ENCODE measurements at regions not wholly inside any gene's neighbourhood (a gene's known extent, or its start where the extent isn't known, plus 50 kb on each side); places are given as distances from the start of the nearest gene placed in this dataset.

GRCh38 chr3:34957677-34958076 lies 681.6 kb upstream of the ARPP21 start:
- intact Hi-C loops (cut with micrococcal nuclease): no loop called here
- DNase-seq (ENCODE audit: low spot score): no peak
- peaks cover 4% of the 10 kb centered on the region for H3K4me1 Mint-ChIP-seq (ENCODE audit: low read depth)
- no peaks in the 10 kb centered on the region for H3K36me3 Mint-ChIP-seq (ENCODE audit: low read depth)
- H3K27ac Mint-ChIP-seq: no peak overlapping the region
- no peaks in the 10 kb centered on the region for H3K27me3 Mint-ChIP-seq (ENCODE audit: low read depth)
- no peaks in the 10 kb centered on the region for H3K9me3 Mint-ChIP-seq
- H3K4me3 Mint-ChIP-seq (ENCODE audit: low read depth): no peak overlapping the region

- H3K36me3 Mint-ChIP-seq (ENCODE audit: low read depth): no peaks in the 10 kb centered on the region
- no peak for DNase-seq (ENCODE audit: low spot score)
- no peak overlapping the region for H3K27ac Mint-ChIP-seq
- H3K9me3 Mint-ChIP-seq: no peaks in the 10 kb centered on the region
- H3K4me1 Mint-ChIP-seq (ENCODE audit: low read depth): no peaks in the 10 kb centered on the region
- intact Hi-C loops (cut with micrococcal nuclease): no loop called here
- no peaks in the 10 kb centered on the region for H3K27me3 Mint-ChIP-seq (ENCODE audit: low read depth)
- H3K4me3 Mint-ChIP-seq (ENCODE audit: low read depth): no peak overlapping the region
These were observed 669.8 kb upstream of the ARPP21 start for GRCh38 chr3:34969513-34969912.

GRCh38 chr3:34972481-34972880 lies 666.8 kb upstream of the ARPP21 start:
- no peaks in the 10 kb centered on the region for H3K27me3 Mint-ChIP-seq (ENCODE audit: low read depth)
- no peaks in the 10 kb centered on the region for H3K36me3 Mint-ChIP-seq (ENCODE audit: low read depth)
- peaks cover 14% of the 10 kb centered on the region for H3K9me3 Mint-ChIP-seq
- H3K4me1 Mint-ChIP-seq (ENCODE audit: low read depth): no peaks in the 10 kb centered on the region
- intact Hi-C loops (cut with micrococcal nuclease): no loop called here
- no peak overlapping the region for H3K4me3 Mint-ChIP-seq (ENCODE audit: low read depth)
- no peak for DNase-seq (ENCODE audit: low spot score)
- no peak overlapping the region for H3K27ac Mint-ChIP-seq

GRCh38 chr3:34973586-34973985 lies 665.7 kb upstream of the ARPP21 start:
- Mint-ChIP-seq H3K4me1 (ENCODE audit: low read depth) (no peaks in the 10 kb centered on the region), H3K27me3 (ENCODE audit: low read depth) (no peaks in the 10 kb centered on the region), H3K9me3 (peaks cover 14% of the 10 kb centered on the region), H3K36me3 (ENCODE audit: low read depth) (no peaks in the 10 kb centered on the region), H3K4me3 (ENCODE audit: low read depth) (no peak overlapping the region), H3K27ac (no peak overlapping the region)
- no peak for DNase-seq (ENCODE audit: low spot score)
- intact Hi-C loops (cut with micrococcal nuclease): no loop called here

GRCh38 chr3:34983631-34984030 lies 655.7 kb upstream of the ARPP21 start:
- Mint-ChIP-seq H3K27me3 (ENCODE audit: low read depth) (no peaks in the 10 kb centered on the region), H3K9me3 (no peaks in the 10 kb centered on the region), H3K4me3 (ENCODE audit: low read depth) (no peak overlapping the region), H3K36me3 (ENCODE audit: low read depth) (no peaks in the 10 kb centered on the region), H3K27ac (no peak overlapping the region), H3K4me1 (ENCODE audit: low read depth) (no peaks in the 10 kb centered on the region)
- intact Hi-C loops (cut with micrococcal nuclease): no loop called here
- no peak for DNase-seq (ENCODE audit: low spot score)

- no peak for DNase-seq (ENCODE audit: low spot score)
- intact Hi-C loops (cut with micrococcal nuclease): no loop called here
- Mint-ChIP-seq H3K9me3 (no peaks in the 10 kb centered on the region), H3K27me3 (ENCODE audit: low read depth) (no peaks in the 10 kb centered on the region), H3K4me3 (ENCODE audit: low read depth) (no peak overlapping the region), H3K27ac (no peak overlapping the region), H3K4me1 (ENCODE audit: low read depth) (no peaks in the 10 kb centered on the region), H3K36me3 (ENCODE audit: low read depth) (no peaks in the 10 kb centered on the region)
These were observed 651.0 kb upstream of the ARPP21 start for GRCh38 chr3:34988296-34988695.

GRCh38 chr3:34995796-34996430 lies 643.4 kb upstream of the ARPP21 start:
- DNase-seq (ENCODE audit: low spot score): no peak
- Mint-ChIP-seq H3K9me3 (no peaks in the 10 kb centered on the region), H3K27ac (no peak overlapping the region), H3K4me3 (ENCODE audit: low read depth) (no peak overlapping the region), H3K27me3 (ENCODE audit: low read depth) (no peaks in the 10 kb centered on the region), H3K4me1 (ENCODE audit: low read depth) (no peaks in the 10 kb centered on the region), H3K36me3 (ENCODE audit: low read depth) (no peaks in the 10 kb centered on the region)
- intact Hi-C loops (cut with micrococcal nuclease): no loop called here

GRCh38 chr3:34998902-34999301 lies 640.4 kb upstream of the ARPP21 start:
- Mint-ChIP-seq H3K4me3 (ENCODE audit: low read depth) (no peak overlapping the region), H3K27me3 (ENCODE audit: low read depth) (no peaks in the 10 kb centered on the region), H3K4me1 (ENCODE audit: low read depth) (no peaks in the 10 kb centered on the region), H3K36me3 (ENCODE audit: low read depth) (no peaks in the 10 kb centered on the region), H3K27ac (no peak overlapping the region), H3K9me3 (no peaks in the 10 kb centered on the region)
- DNase-seq (ENCODE audit: low spot score): no peak
- intact Hi-C loops (cut with micrococcal nuclease): no loop called here

- Mint-ChIP-seq H3K27me3 (ENCODE audit: low read depth) (no peaks in the 10 kb centered on the region), H3K36me3 (ENCODE audit: low read depth) (no peaks in the 10 kb centered on the region), H3K4me3 (ENCODE audit: low read depth) (no peak overlapping the region), H3K27ac (no peak overlapping the region), H3K9me3 (no peaks in the 10 kb centered on the region), H3K4me1 (ENCODE audit: low read depth) (no peaks in the 10 kb centered on the region)
- DNase-seq (ENCODE audit: low spot score): no peak
- intact Hi-C loops (cut with micrococcal nuclease): no loop called here
These were observed 627.1 kb upstream of the ARPP21 start for GRCh38 chr3:35012214-35012613.

GRCh38 chr3:35028157-35028556 lies 611.2 kb upstream of the ARPP21 start:
- no peak overlapping the region for H3K4me3 Mint-ChIP-seq (ENCODE audit: low read depth)

GRCh38 chr3:35042210-35042991 lies 596.9 kb upstream of the ARPP21 start:
- Mint-ChIP-seq H3K4me3 (ENCODE audit: low read depth) (no peak overlapping the region), H3K36me3 (ENCODE audit: low read depth) (no peaks in the 10 kb centered on the region), H3K9me3 (no peaks in the 10 kb centered on the region), H3K4me1 (ENCODE audit: low read depth) (no peaks in the 10 kb centered on the region), H3K27me3 (ENCODE audit: low read depth) (no peaks in the 10 kb centered on the region), H3K27ac (no peak overlapping the region)
- DNase-seq (ENCODE audit: low spot score): no peak
- intact Hi-C loops (cut with micrococcal nuclease): no loop called here

More at GRCh38 chr3:35028157-35028556, 611.2 kb upstream of the ARPP21 start:
- intact Hi-C loops (cut with micrococcal nuclease): no loop called here
- Mint-ChIP-seq H3K4me1 (ENCODE audit: low read depth) (no peaks in the 10 kb centered on the region), H3K27ac (no peak overlapping the region), H3K27me3 (ENCODE audit: low read depth) (no peaks in the 10 kb centered on the region), H3K9me3 (peaks cover 38% of the 10 kb centered on the region), H3K36me3 (ENCODE audit: low read depth) (no peaks in the 10 kb centered on the region)
- DNase-seq (ENCODE audit: low spot score): no peak

GRCh38 chr3:35043040-35043439 lies 596.3 kb upstream of the ARPP21 start:
- intact Hi-C loops (cut with micrococcal nuclease): no loop called here
- H3K4me1 Mint-ChIP-seq (ENCODE audit: low read depth): no peaks in the 10 kb centered on the region
- DNase-seq (ENCODE audit: low spot score): no peak
- H3K4me3 Mint-ChIP-seq (ENCODE audit: low read depth): no peak overlapping the region
- no peaks in the 10 kb centered on the region for H3K36me3 Mint-ChIP-seq (ENCODE audit: low read depth)
- no peaks in the 10 kb centered on the region for H3K27me3 Mint-ChIP-seq (ENCODE audit: low read depth)
- no peak overlapping the region for H3K27ac Mint-ChIP-seq
- no peaks in the 10 kb centered on the region for H3K9me3 Mint-ChIP-seq

GRCh38 chr3:35044190-35044589 lies 595.1 kb upstream of the ARPP21 start:
- intact Hi-C loops (cut with micrococcal nuclease): no loop called here
- Mint-ChIP-seq H3K9me3 (no peaks in the 10 kb centered on the region), H3K4me3 (ENCODE audit: low read depth) (no peak overlapping the region), H3K27me3 (ENCODE audit: low read depth) (no peaks in the 10 kb centered on the region), H3K4me1 (ENCODE audit: low read depth) (no peaks in the 10 kb centered on the region), H3K27ac (no peak overlapping the region), H3K36me3 (ENCODE audit: low read depth) (no peaks in the 10 kb centered on the region)
- no peak for DNase-seq (ENCODE audit: low spot score)

Data from activated T-helper 2 cell treated with anti-CD3 and anti-CD28 coated beads, Interferon-gamma antibody, Interleukin-2, Interleukin-4, amounts not matched to agents 10 μg/mL and 5 μg/mL and 100 μg/mL, durations not matched to agents 14 hours and 24 hours and 36 hours (primary cell).